GM12891 (cell line): ENCODE measurements at regions not wholly inside any gene's neighbourhood (a gene's known extent, or its start where the extent isn't known, plus 50 kb on each side); places are given as distances from the start of the nearest gene placed in this dataset.
"Not testable (repeated sequence)": the region's sequence is repeated elsewhere in the genome, so short reads cannot be mapped to it uniquely, and the experiment has no call there.

Source experiments
- DNase-seq: peaks from one replicate; pipeline ENCODE4 v3.0.0; 2011; ENCODE audit warnings: low spot score; ENCODE audit not compliant: insufficient read length
- FAIRE-seq: peaks from 2 replicates; lab custom pipeline; 2011; peaks lifted over from hg19 to GRCh38; lab: Jason Lieb, UNC
- PAX5 ChIP-seq: IDR thresholded peaks from 2 replicates; pipeline ENCODE4 v1.6.1; 2011; ENCODE audit warnings: low read length, moderate library complexity, mild to moderate bottlenecking; ENCODE audit not compliant: insufficient read depth, severe bottlenecking
- POLR2A ChIP-seq: IDR thresholded peaks from 2 replicates; pipeline ENCODE4 v1.6.1; 2011; ENCODE audit warnings: low read depth, low read length, control low read depth
- POLR2AphosphoS5 ChIP-seq: IDR thresholded peaks from 2 replicates; pipeline ENCODE4 v1.6.1; 2011; ENCODE audit warnings: low read depth, low read length, control low read depth
- POU2F2 ChIP-seq: IDR thresholded peaks from 2 replicates; pipeline ENCODE4 v1.6.1; 2011; ENCODE audit warnings: low read depth, mild to moderate bottlenecking, control low read depth, low read length, moderate library complexity
- SPI1 ChIP-seq: IDR thresholded peaks from 2 replicates; pipeline ENCODE4 v1.6.1; 2011; ENCODE audit warnings: low read depth, low read length, control low read depth
- TAF1 ChIP-seq: IDR thresholded peaks from 2 replicates; pipeline ENCODE4 v1.6.1; 2011; ENCODE audit warnings: low read depth, low read length, control low read depth

DNA sequence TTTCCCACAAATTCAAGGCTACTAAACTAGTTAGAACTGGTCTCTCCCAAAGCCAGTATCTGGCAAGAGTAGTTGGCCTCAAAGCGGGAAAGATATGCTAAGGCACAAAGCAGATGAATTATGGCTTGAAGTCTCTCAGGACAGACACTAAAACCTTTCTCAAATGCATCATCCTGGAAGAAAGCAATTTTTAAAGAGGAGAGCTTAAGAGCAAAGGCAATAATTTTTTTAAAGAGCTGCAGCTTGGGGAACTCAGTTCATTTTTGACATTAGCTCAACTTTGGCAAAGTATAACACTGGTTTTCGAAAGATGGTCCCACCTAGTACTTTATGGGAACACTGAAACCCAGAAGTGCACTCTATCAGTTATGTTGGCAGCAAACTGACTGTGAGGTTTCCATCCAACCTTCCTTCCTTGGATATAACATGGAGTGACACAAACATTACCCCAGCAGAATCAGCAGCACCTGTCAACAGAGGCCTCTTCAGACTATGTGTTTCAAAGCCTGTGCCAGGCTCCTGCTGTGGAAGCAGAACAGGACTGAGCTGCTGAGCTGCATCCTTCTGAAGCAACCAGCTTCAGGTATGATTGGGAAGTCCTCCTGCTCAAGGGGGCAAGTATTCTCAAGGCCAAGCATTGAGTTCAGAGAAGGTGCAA, 852.3 kb upstream of the HS3ST5 start:
- FAIRE-seq (no peak), DNase-seq (no peak)
- TF ChIP-seq PAX5, result no peak
- no peak for TF ChIP-seq SPI1
- no peak for TF ChIP-seq TAF1

DNA sequence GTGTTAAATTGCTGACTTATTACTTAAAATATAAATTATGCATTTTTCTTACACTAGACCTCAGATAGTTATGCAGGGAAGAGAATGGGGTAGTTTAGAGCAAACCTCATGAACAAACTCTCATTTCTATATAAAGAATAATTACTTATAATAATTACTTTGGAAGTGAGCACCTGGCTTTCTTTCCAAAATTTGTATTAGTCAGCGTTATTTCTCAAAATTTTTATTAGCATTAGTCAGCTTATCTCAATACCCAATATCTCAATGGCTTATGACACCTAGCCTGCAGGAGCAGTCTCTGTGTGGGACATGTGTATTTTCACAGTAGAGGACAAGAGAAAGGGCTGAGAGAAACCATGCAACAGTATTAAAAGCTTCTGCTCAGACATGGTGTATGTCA, 849.2 kb upstream of the HS3ST5 start:
- TF ChIP-seq TAF1, result no peak
- no peak for TF ChIP-seq SPI1
- FAIRE-seq (no peak), DNase-seq (no peak)

DNA sequence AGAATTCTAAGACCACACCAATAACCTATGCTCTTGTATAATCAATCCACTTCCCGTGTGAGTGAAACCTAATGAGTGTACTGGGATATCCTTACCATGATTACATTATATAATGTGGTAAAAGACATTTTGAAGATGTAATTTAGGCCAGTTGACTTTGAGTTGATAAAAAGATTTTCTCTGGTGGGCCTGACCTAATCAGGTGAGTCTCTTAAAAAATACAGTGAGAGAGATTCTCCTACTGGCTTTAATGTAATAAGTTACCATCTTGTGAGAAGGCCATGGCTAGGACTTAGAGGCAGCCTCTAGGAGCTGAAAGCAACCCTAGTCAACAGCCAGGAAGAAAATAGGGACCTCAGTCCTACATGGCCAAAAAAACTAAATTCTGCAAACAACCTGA, 847.7 kb upstream of the HS3ST5 start:
- FAIRE-seq (no peak), DNase-seq (no peak)
- no peak for TF ChIP-seq PAX5
- TF ChIP-seq POLR2A, result no peak
- TF ChIP-seq POLR2AphosphoS5, result no peak
- TF ChIP-seq TAF1, result no peak
- TF ChIP-seq POU2F2, result no peak
- no peak for TF ChIP-seq SPI1

DNA sequence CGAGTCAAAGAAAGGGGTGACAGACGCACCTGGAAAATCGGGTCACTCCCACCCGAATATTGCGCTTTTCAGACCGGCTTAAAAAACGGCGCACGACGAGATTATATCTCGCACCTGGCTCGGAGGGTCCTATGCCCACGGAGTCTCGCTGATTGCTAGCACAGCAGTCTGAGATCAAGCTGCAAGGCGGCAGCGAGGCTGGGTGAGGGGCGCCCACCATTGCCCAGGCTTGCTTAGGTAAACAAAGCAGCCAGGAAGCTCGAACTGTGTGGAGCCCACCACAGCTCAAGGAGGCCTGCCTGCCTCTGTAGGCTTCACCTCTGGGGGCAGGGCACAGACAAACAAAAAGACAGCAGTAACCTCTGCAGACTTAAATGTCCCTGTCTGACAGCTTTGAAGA, 832.6 kb upstream of the HS3ST5 start:
- not testable (repeated sequence) for DNase-seq, FAIRE-seq

DNA sequence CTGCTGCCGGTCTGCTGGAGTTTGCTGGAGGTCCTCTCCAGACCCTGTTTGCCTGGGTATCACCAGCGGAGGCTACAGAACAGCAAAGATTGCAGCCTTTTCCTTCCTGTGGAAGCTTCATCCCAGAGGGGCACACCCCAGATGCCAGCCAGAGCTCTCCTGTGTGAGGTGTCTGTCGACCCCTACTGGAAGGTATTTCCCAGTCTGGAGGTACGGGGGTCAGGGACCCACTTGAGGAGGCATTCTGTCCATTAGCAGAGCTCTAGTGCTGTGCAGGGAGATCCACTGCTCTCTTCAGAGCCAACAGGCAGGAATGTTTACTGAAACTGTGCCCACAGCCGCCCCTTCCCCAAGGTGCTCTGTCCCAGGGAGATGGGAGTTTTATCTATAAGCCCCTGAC, 823.1 kb upstream of the HS3ST5 start:
- not testable (repeated sequence) for DNase-seq, FAIRE-seq

DNA sequence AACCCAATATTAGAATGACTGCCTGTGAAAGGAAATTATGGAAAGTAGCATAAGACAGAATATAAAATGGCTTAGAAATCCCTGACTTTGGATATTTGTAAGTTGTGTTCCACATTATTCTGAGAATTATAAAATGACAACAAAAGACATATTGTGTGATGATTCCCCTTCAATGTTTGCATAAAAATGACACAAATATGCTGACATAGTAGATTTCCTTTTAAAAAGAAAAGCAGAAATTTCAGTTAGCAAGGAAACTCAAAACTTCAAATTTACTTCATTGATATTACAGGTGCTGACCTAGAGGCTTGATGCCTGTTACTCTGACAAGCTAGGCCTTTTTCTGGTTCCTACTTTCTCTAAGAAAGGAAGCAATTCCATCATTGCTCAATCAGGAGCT, 816.9 kb upstream of the HS3ST5 start:
- no peak for TF ChIP-seq PAX5
- no peak for TF ChIP-seq SPI1
- no peak for TF ChIP-seq POU2F2
- no peak for TF ChIP-seq POLR2A
- TF ChIP-seq TAF1, result no peak
- TF ChIP-seq POLR2AphosphoS5, result no peak
- no peak for FAIRE-seq
- DNase-seq, result no peak

DNA sequence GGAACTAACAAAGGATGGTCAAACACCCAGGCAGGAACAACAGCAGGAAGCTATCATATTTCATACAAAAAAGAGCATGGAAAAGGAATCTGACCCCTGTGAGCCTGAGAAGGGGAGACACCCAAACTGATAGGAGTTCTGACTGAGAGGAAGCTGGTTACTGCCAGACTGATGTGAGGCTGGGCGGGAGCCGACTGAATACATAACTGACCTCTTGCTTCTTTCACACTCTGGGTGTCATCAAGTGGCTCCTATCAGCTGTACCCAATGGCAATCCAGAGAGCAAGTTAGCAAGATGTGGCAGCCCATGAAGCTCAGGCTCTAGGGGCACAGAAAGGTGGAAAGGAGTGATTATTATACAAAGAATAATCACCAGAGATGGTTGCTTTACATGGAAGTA, 795.1 kb upstream of the HS3ST5 start:
- no peak for TF ChIP-seq SPI1
- no peak for FAIRE-seq

DNA sequence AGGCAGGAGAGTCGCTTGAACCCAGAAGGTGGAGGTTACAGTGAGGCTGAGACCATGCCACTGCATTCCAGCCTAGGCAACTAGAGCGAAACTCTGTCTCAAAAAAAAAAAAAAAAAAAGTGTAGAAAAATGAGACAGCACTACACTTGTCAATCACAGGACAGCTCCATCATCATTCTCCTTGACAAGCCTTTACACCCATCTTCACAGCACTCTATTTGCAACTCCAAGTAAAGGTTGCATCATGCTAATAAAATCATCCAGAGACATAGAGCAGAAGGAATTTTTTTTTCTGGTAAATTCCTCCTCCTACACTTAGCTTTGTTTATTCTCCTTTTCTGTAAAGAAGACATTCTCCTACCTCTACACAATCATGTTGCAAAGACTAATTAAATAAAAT, 791.0 kb upstream of the HS3ST5 start:
- TF ChIP-seq POU2F2 (no peak), PAX5 (no peak), TAF1 (no peak), POLR2AphosphoS5 (no peak), SPI1 (no peak), POLR2A (no peak)
- FAIRE-seq, result no peak

More for the DNA sequence above, 795.1 kb upstream of the HS3ST5 start:
- DNase-seq, result no peak

DNA sequence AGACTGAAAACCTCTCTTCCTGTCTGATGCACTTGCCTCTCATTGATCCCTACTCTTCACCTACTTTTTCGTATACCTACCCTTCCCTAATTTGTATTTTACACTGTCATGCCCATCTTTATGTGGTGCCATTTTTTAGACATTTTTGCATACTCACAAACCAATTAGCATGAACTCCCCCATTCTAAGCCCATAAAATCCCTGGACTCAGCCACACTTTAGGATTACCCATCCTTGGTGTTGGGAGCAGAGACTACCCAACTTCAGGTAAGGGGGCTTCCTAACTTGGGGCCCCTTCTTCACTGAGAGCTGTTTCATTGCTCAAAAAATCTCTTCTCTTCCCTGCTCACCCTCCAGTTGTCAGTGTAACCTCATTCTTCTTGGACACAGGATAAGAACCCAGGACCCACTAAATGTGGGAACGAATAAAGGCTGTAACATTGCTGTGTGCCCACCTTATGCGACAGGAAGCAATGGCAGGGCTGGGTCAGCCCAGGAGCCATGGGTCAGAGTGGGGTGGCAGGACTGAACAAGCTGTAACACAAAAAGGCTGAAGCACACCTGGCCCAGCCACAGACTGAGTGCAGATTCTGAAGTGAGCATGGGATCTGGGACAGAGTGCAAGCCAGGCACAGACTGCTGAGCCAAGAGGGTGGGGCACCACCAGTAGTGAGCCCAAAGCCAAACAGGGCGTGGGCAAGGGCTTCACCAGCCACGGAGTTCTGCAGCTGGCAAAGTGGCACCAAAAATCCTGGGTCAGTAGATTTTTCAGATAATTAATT, 789.1 kb upstream of the HS3ST5 start:
- FAIRE-seq, result no peak
- no peak for DNase-seq
- TF ChIP-seq SPI1, result no peak
- TF ChIP-seq TAF1, result no peak
- no peak for TF ChIP-seq PAX5

More for the DNA sequence above, 791.0 kb upstream of the HS3ST5 start:
- no peak for DNase-seq

DNA sequence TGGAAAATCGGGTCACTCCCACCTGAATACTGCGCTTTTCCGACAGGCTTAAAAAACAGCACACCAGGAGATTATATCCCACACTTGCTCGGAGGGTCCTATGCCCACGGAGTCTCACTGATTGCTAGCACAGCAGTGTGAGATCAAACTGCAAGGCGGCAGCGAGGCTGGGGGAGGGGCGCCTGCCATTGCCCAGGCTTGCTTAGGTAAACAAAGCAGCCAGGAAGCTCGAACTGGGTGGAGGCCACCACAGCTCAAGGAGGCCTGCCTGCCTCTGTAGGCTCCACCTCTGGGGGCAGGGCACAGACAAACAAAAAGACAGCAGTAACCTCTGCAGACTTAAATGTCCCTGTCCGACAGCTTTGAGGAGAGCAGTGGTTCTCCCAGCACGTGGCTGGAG, 778.7 kb upstream of the HS3ST5 start:
- FAIRE-seq, DNase-seq: not testable (repeated sequence)

DNA sequence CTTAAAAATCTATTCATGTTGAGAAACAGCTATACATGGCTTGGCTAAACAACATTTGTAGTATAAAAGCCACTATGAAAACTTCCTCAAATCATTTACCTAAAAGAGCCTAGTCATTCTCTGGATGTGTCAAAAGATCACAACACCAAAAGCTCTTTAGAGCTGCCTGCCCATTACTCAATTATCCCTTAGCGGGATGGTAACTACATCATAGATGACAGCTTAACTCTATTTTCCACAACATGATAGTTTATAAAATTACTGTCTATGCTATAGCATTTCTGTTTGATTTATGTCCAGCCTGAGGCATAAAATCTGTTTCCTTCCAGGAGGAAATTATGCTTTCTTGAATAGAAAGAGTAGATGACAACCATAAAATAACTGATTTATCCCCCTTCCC, 777.6 kb upstream of the HS3ST5 start:
- FAIRE-seq (no peak), DNase-seq (no peak)
- TF ChIP-seq TAF1 (no peak), POLR2A (no peak), POLR2AphosphoS5 (no peak), SPI1 (no peak), PAX5 (no peak), POU2F2 (no peak)

DNA sequence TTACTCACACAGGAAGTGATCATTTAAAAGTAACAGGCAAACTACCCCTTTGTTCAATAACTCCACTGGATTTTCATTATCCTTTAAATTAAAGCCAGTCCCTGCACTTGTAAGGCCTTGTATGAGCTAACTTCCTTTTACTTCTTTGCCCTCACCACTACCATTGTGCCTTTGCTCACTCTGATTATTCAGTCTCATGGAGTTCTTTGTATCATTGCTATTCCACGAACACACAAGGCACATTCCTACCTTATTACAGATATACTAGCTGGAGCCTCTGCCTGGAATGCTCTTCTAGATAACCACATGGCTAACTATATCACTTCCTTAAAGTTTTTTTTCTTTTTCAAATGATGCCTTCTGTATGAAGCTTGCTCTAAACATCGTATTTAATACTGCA, 748.6 kb upstream of the HS3ST5 start:
- no peak for TF ChIP-seq POLR2A
- no peak for DNase-seq
- no peak for FAIRE-seq
